Activated naive CD4-positive, alpha-beta T cell treated with Interleukin-2 at 50 U/mL for 16 hours (primary cell): ENCODE measurements at regions not wholly inside any gene's neighbourhood (a gene's known extent, or its start where the extent isn't known, plus 50 kb on each side); places are given as distances from the start of the nearest gene placed in this dataset.

Source experiments
- DNase-seq: peaks from one replicate; pipeline ENCODE4 v3.0.0-alpha.2; 2020

- no peak for DNase-seq
Measured at GRCh38 chr5:54671681-54672080, 154.1 kb downstream of the SNX18 start.

- no peak for DNase-seq
Measured at GRCh38 chr5:54671111-54671531, 153.6 kb downstream of the SNX18 start.

DNA sequence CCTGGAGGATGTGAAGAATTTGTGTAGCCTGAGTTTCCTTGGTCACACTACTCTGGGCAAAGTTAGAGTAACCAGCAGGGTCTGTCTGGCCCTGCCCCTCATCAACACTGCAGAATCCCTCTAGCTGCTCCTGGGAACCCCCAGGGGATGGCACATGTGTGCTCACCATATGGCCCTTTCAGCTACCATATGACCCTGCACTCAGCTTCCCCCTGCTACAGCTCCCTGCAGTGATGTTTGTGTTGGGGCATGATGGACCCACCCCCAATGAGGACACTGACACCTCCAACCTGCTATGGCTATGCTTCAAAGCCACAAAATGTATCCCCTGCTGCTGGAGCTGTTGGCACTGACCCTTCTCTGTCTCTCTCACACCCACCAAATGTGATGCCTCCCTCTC lies 152.7 kb downstream of the SNX18 start:
- DNase-seq, result no peak

DNA sequence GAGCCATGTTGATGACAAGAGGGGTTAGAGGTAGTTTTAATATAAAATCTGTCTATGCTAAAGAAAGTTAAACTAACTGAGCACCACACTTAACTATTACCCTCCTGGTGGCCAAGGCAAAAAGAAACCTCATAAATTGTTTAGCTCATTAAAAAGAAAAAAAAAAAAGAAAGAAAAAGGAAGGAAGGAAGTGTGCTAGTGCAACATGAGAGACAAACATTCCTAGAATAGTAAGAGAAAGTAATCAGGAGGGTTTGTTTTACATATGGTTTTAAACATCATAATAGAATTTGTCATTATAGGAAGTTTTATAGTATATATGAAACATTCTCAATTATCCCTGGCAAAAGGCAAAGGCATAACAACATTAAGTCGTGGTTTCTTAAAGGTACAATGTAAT lies 152.3 kb downstream of the SNX18 start:
- no peak for DNase-seq

DNA sequence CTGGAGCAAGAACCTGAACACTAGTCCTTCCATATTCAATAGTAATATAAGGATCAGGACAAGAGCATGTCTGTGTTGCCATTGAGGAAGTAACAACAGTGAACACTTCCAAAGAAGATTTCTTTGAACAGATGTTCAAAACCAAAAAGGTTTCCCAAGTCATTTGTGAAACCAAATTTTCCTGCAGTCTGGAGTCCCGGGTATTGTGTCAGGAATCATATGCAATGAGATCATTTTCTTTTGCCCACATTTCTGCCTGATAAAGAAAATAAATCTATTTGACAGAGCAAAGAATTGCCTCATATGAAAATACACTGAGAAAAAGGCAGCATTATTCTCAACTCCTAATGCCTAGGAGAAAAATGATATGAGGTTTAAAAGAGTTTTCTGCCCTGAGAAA lies 151.7 kb downstream of the SNX18 start:
- DNase-seq, result no peak

DNA sequence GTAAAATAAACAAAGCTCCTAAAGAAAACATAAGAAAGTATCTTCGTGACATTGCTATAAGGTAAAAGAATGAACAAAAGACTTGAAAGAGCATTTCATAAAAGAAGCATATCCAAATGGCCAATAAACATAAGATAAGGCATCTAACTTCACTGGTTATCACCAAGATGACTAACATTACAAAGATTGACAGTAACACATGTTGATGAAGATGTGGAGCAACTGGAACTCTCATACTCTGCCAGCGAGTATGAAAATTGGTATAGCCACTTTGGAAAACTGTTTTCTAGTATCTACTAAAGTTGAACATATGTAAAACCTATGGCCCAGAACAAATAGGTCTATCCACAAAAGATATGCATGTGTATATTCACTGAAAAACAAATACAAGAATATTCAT lies 150.5 kb downstream of the SNX18 start:
- no peak for DNase-seq

DNA sequence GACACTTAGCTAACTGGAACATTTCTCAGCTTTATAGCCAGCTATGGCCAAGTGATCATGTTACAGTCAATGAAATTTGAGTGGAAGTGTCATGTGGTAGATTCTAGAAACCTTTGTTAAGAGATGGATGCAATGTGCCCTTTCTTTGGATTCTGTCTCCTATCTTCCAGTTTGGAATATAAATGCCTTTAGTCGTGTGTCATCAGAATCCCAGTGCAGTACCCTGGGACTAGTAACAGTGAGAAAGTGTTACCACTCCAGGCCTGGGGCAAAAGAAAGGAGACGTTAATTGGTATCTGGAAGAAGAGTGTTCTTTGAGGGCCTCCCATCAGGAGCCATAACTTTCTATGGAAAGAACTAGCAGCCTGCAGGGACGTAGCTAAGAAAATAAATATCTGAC lies 149.6 kb downstream of the SNX18 start:
- DNase-seq, result no peak

DNA sequence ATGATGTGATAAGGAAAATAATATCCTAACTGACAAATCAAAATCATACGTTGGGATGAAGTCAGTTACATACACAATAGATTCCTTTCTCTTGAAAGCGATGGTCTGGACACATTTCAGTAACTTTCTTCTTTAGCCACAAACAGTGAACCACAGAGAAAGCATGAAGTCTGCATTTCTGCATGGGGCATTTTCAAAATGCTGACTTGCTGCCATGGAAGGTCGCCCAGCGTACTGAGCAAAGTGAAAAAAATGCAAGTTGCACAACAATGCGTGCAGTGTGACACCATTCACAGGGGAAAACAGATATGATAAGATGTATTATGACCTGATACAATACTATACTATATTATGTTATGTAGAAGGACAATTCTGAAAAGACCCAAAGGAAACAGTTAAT lies 146.3 kb downstream of the SNX18 start:
- DNase-seq, result no peak

- DNase-seq, result no peak
Measured at GRCh38 chr5:54661111-54661510, 143.6 kb downstream of the SNX18 start.

GRCh38 chr5:54659700-54660131 lies 142.2 kb downstream of the SNX18 start:
- DNase-seq, result no peak

- DNase-seq, result no peak
Measured at GRCh38 chr5:54658010-54658409, 140.5 kb downstream of the SNX18 start.

DNA sequence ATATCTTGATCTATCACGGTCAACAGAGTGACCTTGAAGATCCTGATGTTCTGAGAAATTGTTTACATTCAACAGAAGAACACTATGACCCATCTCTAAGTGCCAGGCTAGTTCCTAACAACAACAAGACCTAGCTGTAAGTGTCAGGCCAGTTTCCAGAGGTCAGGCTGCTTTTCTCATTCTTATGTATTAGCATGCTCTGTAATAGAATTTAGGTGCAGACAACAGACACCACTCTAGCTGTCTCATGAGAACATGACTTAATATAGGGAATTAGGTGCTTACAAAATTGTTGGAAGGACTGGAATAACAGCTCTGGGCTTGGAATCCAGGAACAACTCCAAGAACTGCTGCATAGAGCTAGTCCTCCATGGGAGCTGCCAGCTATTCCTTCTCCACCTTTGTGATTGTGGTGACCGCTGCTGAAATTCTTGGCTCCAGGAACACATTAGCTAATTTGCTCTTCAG lies 138.7 kb downstream of the SNX18 start:
- DNase-seq, result no peak

DNA sequence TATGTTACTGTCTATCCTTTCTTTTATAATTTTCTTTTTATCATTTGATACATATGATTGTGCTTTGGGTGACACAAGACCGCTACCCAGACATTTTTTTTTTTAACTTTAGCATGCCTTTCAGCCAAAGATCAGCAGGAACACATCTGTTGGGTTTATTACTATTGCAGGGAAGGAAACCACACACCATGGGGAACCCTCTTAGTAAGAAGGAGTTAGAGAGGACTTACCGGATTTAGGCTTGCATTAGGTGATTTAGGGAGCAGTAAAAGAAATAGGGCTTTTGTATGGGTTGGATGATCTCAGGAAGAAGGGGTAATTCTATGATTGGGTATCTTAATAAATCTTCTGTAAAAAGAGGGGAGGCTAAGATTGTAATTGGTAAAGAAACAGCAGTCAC lies 138.2 kb downstream of the SNX18 start:
- DNase-seq, result no peak

DNA sequence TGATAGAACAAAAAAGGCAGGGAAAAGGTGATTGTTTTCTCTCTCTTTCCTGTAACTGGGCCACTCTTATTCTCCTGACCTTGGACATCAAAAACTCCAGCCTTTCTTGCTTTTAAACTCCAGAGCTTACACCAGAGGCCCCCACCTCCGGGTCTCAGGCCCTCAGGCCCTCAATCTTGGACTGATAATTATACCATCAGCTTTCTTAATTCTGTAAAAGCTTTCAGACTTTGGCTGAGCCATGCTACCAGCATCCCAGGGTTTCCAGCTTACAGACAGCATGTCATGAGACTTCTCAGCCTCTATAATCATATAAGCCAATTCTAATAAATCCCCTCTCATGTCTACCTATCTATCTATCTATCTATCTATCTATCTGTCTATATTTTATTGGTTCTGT lies 137.7 kb downstream of the SNX18 start:
- DNase-seq, result no peak

GRCh38 chr5:54653956-54654614 lies 136.5 kb downstream of the SNX18 start:
- no peak for DNase-seq

GRCh38 chr5:54651482-54652076 lies 134.0 kb downstream of the SNX18 start:
- no peak for DNase-seq

DNA sequence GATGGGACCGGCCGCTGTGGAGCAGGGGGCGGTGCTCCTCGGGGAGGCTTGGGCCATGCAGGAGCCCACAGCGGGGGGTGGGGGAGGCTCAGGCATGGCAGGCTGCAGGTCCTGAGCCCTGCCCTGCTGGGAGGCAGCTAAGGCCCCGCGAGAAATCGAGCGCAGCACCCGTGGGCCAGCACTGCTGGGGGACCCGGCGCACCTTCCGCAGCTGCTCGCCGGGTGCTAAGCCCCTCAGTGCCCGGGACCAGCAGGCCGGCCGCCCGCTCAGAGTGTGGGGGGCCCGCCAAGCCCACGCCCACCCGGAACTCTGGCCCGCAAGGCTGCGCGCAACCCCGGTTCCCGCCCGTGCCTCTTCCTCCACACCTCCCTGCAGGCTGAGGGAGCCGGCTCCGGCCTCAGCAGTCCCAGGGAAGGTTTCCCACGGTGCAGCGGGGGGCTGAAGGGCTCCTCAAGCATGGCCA lies 131.5 kb downstream of the SNX18 start:
- no peak for DNase-seq

GRCh38 chr5:54646356-54647101 lies 129.0 kb downstream of the SNX18 start:
- peak; percentile 62 for DNase-seq

DNA sequence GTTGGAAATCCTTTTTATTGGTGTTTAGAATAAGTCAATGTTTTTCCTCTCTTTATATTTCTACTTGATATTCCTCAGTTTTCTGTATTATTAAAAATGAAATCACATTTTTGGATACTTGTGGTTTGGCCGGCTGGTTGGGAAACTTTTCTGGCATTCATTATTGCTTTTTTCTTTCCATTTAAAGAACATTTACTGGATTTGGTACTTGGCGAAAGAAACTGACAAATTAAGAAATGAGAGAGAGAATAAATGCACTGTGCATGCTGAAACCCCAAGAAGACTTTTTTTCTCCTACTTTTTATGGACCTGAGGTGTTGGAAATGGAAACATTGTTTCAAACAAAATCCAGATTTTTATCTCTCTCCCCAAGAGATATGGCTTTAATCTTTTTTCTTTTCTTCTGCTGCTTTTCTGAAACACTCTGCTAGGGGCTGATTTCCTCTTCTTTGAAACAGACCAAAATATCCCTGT lies 128.4 kb downstream of the SNX18 start:
- no peak for DNase-seq

DNA sequence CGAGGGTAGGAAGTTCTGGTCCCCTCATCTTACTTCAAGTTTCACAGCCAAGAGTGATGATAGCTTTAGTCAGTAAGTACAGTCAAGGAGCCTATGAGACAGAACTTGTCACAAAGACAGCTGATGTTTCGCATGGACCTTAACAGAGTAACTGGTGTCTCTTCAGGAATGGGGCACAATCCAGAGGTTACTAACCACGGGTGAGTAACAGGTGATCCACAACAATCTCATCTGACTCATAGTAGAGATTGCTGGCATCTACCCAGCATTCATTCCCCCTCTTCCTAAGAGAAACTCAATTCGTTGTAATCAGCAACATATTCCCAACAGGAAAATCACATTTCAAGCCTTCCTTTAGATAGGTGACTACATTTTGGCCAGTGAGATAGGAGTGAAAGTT lies 126.7 kb downstream of the SNX18 start:
- no peak for DNase-seq

DNA sequence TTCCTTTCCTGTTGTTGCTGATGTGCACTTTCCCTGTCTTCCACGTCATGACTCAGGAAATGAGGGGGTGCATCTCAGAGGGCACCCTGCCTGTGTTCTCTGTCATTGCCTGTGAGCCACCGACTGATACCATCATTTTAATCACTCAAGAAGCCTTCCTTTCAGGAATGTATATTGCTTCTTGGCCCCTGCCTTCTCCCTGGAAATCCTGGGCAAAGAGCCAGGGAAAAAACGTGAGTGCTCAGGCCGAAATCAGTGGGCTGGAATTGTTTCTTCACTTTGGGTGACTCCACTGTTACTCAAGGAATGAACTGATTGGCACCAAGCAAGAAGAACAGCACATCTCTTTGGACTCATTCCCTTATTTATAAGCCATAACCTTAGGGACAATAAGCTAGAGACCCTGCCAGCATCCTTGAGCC lies 126.1 kb downstream of the SNX18 start:
- DNase-seq, result no peak

GRCh38 chr5:54639621-54640020 lies 122.1 kb downstream of the SNX18 start:
- no peak for DNase-seq

DNA sequence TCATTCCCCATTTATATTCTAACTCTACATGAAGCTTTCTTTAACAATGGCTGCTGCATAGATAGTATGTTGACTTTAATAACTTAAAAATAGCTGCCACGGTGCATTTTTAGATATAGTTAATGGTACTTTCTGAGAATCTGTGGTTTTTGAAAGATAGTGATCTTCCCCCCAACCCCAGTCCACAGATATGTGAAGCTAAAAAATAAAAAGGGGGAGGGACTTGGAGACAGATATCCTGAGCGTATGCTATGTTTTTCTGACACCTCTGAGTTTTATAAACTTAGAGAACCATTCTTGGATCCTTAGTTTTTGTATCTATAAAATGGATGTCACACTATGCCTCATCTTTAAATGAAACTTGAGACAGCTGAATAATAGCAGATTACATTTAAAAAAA lies 120.5 kb downstream of the SNX18 start:
- DNase-seq, result no peak

DNA sequence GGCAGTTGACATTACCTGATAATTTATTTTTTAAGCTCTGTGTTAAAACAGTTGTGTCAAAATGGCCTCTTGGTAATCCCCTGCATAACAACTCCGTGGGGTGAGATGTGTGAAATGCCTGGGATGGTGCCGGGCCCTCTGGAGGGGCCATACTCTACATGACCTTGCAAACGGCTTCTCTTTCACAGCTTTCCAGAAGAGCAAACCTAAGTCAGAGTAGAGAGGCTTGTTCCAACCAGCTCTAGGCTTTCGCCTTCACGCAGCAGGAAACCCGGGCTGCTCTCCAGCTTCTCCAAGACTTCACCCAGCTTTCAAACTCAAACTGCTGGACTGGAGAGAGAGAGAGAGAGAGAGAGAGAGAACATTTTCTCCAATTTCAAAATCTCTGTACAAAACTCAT lies 120.1 kb downstream of the SNX18 start:
- no peak for DNase-seq
